Neural progenitor cell (in vitro differentiated cells): ENCODE measurements at regions not wholly inside any gene's neighbourhood (a gene's known extent, or its start where the extent isn't known, plus 50 kb on each side); places are given as distances from the start of the nearest gene placed in this dataset.

Experiments used
- DNase-seq: peaks from one replicate; pipeline ENCODE4 v3.0.0-alpha.2; 2016; ENCODE audit warnings: low spot score
- H2AFZ ChIP-seq: fragments of 200-600 bp; sonication (generic); replicated peaks from 2 replicates; pipeline ENCODE4 v1.6.1; 2016; ENCODE audit warnings: antibody characterized with exemption
- H3F3A ChIP-seq: fragments of 200-600 bp; sonication (generic); 2 replicates; pipeline ENCODE4 v1.6.1; 2016; ENCODE audit warnings: antibody characterized with exemption, low read depth
- H3K27ac ChIP-seq: fragments of 200-600 bp; sonication (generic); 2 replicates; pipeline ENCODE4 v1.5.1; 2016; ENCODE audit warnings: mild to moderate bottlenecking
- H3K27me3 ChIP-seq: fragments of 200-600 bp; sonication (generic); 2 replicates; pipeline ENCODE4 v1.6.1; 2016; ENCODE audit warnings: mild to moderate bottlenecking, moderate library complexity
- H3K36me3 ChIP-seq: fragments of 200-600 bp; sonication (generic); 2 replicates; pipeline ENCODE4 v1.5.1; 2016
- H3K4me1 ChIP-seq: fragments of 200-600 bp; sonication (generic); 2 replicates; pipeline ENCODE4 v1.6.1; 2016; ENCODE audit warnings: mixed run types
- H3K4me2 ChIP-seq: fragments of 200-600 bp; sonication (generic); 2 replicates; pipeline ENCODE4 v1.6.1; 2016
- H3K4me3 ChIP-seq: fragments of 200-600 bp; sonication (generic); 2 replicates; pipeline ENCODE4 v1.5.1; 2016
- H3K79me2 ChIP-seq: fragments of 200-600 bp; sonication (generic); 2 replicates; pipeline ENCODE4 v1.6.1; 2016; ENCODE audit warnings: low read depth
- H3K9ac ChIP-seq: fragments of 200-600 bp; sonication (generic); 2 replicates; pipeline ENCODE4 v1.6.1; 2016
- H3K9me3 ChIP-seq: fragments of 200-600 bp; sonication (generic); 2 replicates; pipeline ENCODE4 v1.5.1; 2016; ENCODE audit warnings: low read depth
- H4K20me1 ChIP-seq: fragments of 200-600 bp; sonication (generic); 2 replicates; pipeline ENCODE4 v1.6.1; 2016; ENCODE audit warnings: low read depth
- H3K27ac Mint-ChIP-seq: 3 replicates; pipeline ENCODE4 v1.8.0; 2021; ENCODE audit warnings: mixed read lengths
- H3K27me3 Mint-ChIP-seq: 2 replicates; pipeline ENCODE4 v1.8.0; 2022; ENCODE audit warnings: low read depth, mild to moderate bottlenecking, inconsistent platforms, moderate library complexity, mixed read lengths; ENCODE audit not compliant: insufficient read depth
- H3K36me3 Mint-ChIP-seq: 3 replicates; pipeline ENCODE4 v1.8.0; 2021; ENCODE audit warnings: mixed read lengths
- H3K4me1 Mint-ChIP-seq: 3 replicates; pipeline ENCODE4 v1.8.0; 2021; ENCODE audit warnings: mixed read lengths
- H3K4me3 Mint-ChIP-seq: 3 replicates; pipeline ENCODE4 v1.8.0; 2021; ENCODE audit warnings: mild to moderate bottlenecking, moderate library complexity, mixed read lengths
- H3K9me3 Mint-ChIP-seq: 3 replicates; pipeline ENCODE4 v1.8.0; 2020; ENCODE audit warnings: mixed read lengths
- CTCF ChIP-seq: fragments of 200-600 bp; sonication (generic); IDR thresholded peaks from 2 replicates; pipeline ENCODE4 v1.5.1; 2017; ENCODE audit warnings: antibody characterized with exemption, mild to moderate bottlenecking
- EZH2 ChIP-seq: fragments of 200-600 bp; sonication (generic); IDR thresholded peaks from 2 replicates; pipeline ENCODE4 v1.6.1; 2017; ENCODE audit warnings: antibody characterized with exemption, mild to moderate bottlenecking, moderate library complexity
- EZH2phosphoT487 ChIP-seq: fragments of 200-600 bp; sonication (generic); IDR thresholded peaks from 2 replicates; pipeline ENCODE4 v1.6.1; 2017; ENCODE audit warnings: antibody characterized with exemption

GRCh38 chr3:19811689-19812088, 122.3 kb downstream of the EFHB start:
- Histone ChIP-seq H3K4me2 (no peak overlapping the region), H3K27me3 (no peaks in the 10 kb centered on the region), H3K79me2 (no peaks in the 10 kb centered on the region), H3K9me3 (no peaks in the 10 kb centered on the region), H3K9ac (no peak overlapping the region), H3K4me3 (no peak overlapping the region), H3K27ac (no peak overlapping the region), H4K20me1 (no peaks in the 10 kb centered on the region), H3K4me1 (no peaks in the 10 kb centered on the region), H3K36me3 (no peaks in the 10 kb centered on the region), H2AFZ (no peak overlapping the region), H3F3A (no peaks in the 10 kb centered on the region)
- no peak for DNase-seq
- Mint-ChIP-seq H3K27me3 (no peaks in the 10 kb centered on the region), H3K4me1 (no peaks in the 10 kb centered on the region), H3K27ac (no peak overlapping the region), H3K9me3 (no peaks in the 10 kb centered on the region), H3K4me3 (no peak overlapping the region), H3K36me3 (no peaks in the 10 kb centered on the region)
- TF ChIP-seq EZH2 (no peak), CTCF (no peak), EZH2phosphoT487 (no peak)

- Histone ChIP-seq H3K27ac (no peak overlapping the region), H2AFZ (no peak overlapping the region), H4K20me1 (no peaks in the 10 kb centered on the region), H3K36me3 (no peaks in the 10 kb centered on the region), H3F3A (no peaks in the 10 kb centered on the region), H3K9me3 (no peaks in the 10 kb centered on the region), H3K4me3 (no peak overlapping the region), H3K79me2 (no peaks in the 10 kb centered on the region), H3K4me1 (no peaks in the 10 kb centered on the region), H3K9ac (no peak overlapping the region), H3K4me2 (no peak overlapping the region), H3K27me3 (no peaks in the 10 kb centered on the region)
- no peak for DNase-seq
- TF ChIP-seq EZH2: no peak
- TF ChIP-seq CTCF: no peak
- TF ChIP-seq EZH2phosphoT487: no peak
- Mint-ChIP-seq H3K9me3 (peaks cover 5% of the 10 kb centered on the region), H3K36me3 (no peaks in the 10 kb centered on the region), H3K27ac (no peak overlapping the region), H3K27me3 (no peaks in the 10 kb centered on the region), H3K4me3 (no peak overlapping the region), H3K4me1 (no peaks in the 10 kb centered on the region)
These were observed 125.2 kb downstream of the EFHB start for GRCh38 chr3:19808834-19809233.

GRCh38 chr3:19799887-19800286, 134.1 kb downstream of the EFHB start:
- Mint-ChIP-seq H3K36me3 (no peaks in the 10 kb centered on the region), H3K4me3 (no peak overlapping the region), H3K4me1 (no peaks in the 10 kb centered on the region), H3K27me3 (no peaks in the 10 kb centered on the region), H3K27ac (no peak overlapping the region), H3K9me3 (peaks cover 14% of the 10 kb centered on the region)
- Histone ChIP-seq H3K4me1 (no peaks in the 10 kb centered on the region), H3K9ac (no peak overlapping the region), H3K36me3 (peaks cover 8% of the 10 kb centered on the region), H2AFZ (no peak overlapping the region), H4K20me1 (no peaks in the 10 kb centered on the region), H3K9me3 (peaks cover 3% of the 10 kb centered on the region), H3K27ac (no peak overlapping the region), H3K27me3 (no peaks in the 10 kb centered on the region), H3F3A (no peaks in the 10 kb centered on the region), H3K4me3 (no peak overlapping the region), H3K79me2 (no peaks in the 10 kb centered on the region), H3K4me2 (no peak overlapping the region)
- no peak for DNase-seq
- TF ChIP-seq EZH2phosphoT487: no peak
- TF ChIP-seq EZH2: no peak

- no peak for DNase-seq
- H3K27ac ChIP-seq: no peak overlapping the region
- no peaks in the 10 kb centered on the region for H3K4me1 ChIP-seq
- H3K27me3 Mint-ChIP-seq: no peaks in the 10 kb centered on the region
- no peak overlapping the region for H3K4me3 Mint-ChIP-seq
- peaks cover 11% of the 10 kb centered on the region for H3K9me3 Mint-ChIP-seq
- H3K36me3 ChIP-seq: peaks cover 8% of the 10 kb centered on the region
- no peak overlapping the region for H3K4me3 ChIP-seq
- no peaks in the 10 kb centered on the region for H3K27me3 ChIP-seq
- no peak overlapping the region for H3K9ac ChIP-seq
- H3K27ac Mint-ChIP-seq: no peak overlapping the region
- no peak overlapping the region for H2AFZ ChIP-seq
- H3K4me1 Mint-ChIP-seq: no peaks in the 10 kb centered on the region
- H3K9me3 ChIP-seq: peaks cover 3% of the 10 kb centered on the region
- no peaks in the 10 kb centered on the region for H3F3A ChIP-seq
- H3K36me3 Mint-ChIP-seq: no peaks in the 10 kb centered on the region
- no peak overlapping the region for H3K4me2 ChIP-seq
- no peaks in the 10 kb centered on the region for H4K20me1 ChIP-seq
- no peaks in the 10 kb centered on the region for H3K79me2 ChIP-seq
- TF ChIP-seq EZH2: no peak
- TF ChIP-seq EZH2phosphoT487: no peak
- TF ChIP-seq CTCF: no peak
These were observed 134.9 kb downstream of the EFHB start for GRCh38 chr3:19799115-19799514.
